Peyer's patch (tissue), 4 donors: ENCODE measurements at regions not wholly inside any gene's neighbourhood (a gene's known extent, or its start where the extent isn't known, plus 50 kb on each side); places are given as distances from the start of the nearest gene placed in this dataset.

Experiments used
- DNase-seq, 3 donors: peaks; one replicate each; pipeline ENCODE4 v3.0.0-alpha.2; 2017 to 2019
- H3K27ac ChIP-seq, 4 donors: fragments of 200-600 bp; sonication (generic); one replicate each; pipeline ENCODE4 v1.5.1; 2016 to 2019
- H3K27me3 ChIP-seq, 2 donors: fragments of 200-600 bp; sonication (generic); one replicate each; pipeline ENCODE4 v1.5.1; 2019
- H3K36me3 ChIP-seq, 3 donors: fragments of 200-600 bp; sonication (generic); one replicate each; pipeline ENCODE4 v1.5.1; 2016 to 2019
- H3K4me1 ChIP-seq, 4 donors: fragments of 200-600 bp; sonication (generic); one replicate each; pipeline ENCODE4 v1.5.1; 2016 to 2019
- H3K4me3 ChIP-seq, 4 donors: fragments of 200-600 bp; sonication (generic); 1 replicate in 3 of 4; 2 replicates in 1 of 4; pipeline ENCODE4 v1.5.1; 2016 to 2019; ENCODE audit warnings: mild to moderate bottlenecking in 1 of 4
- H3K9me3 ChIP-seq, 4 donors: fragments of 200-600 bp; sonication (generic); one replicate each; pipeline ENCODE4 v1.5.1; 2016 to 2019; ENCODE audit warnings: mild to moderate bottlenecking in 1 of 4
- CTCF ChIP-seq, 6 experiments: fragments of 450-650 bp in 4 of 6; fragments of 200-600 bp in 2 of 6; sonication (generic) in 1 of 6; IDR thresholded peaks; one replicate each; pipeline ENCODE4 v1.5.1; 2017 to 2019; ENCODE audit warnings: antibody characterized with exemption in 6 of 6, mild to moderate bottlenecking in 3 of 6, moderate library complexity in 1 of 6
- POLR2A ChIP-seq, 2 donors: fragments of 450-650 bp; IDR thresholded peaks; one replicate each; pipeline ENCODE4 v1.5.1; 2017; ENCODE audit warnings: antibody characterized with exemption in 2 of 2, mild to moderate bottlenecking in 2 of 2, moderate library complexity in 2 of 2

- Histone ChIP-seq H3K36me3 (no peaks in the 10 kb centered on the region), H3K4me3 (no peak overlapping the region), H3K9me3 (peaks cover 0 to 4% (median 0%) of the 10 kb centered on the region in 4 donors), H3K27ac (no peak overlapping the region), H3K27me3 (no peaks in the 10 kb centered on the region), H3K4me1 (no peaks in the 10 kb centered on the region)
- TF ChIP-seq CTCF (IDR thresholded peaks at IDR 0.05) (no peak), POLR2A (IDR thresholded peaks at IDR 0.05) (no peak)
- peak in 1 of 3 donors; percentile 39 for DNase-seq
Measured at GRCh38 chr22:47444746-47445065, 682.3 kb downstream of the TBC1D22A start.

- Histone ChIP-seq H3K9me3 (peaks cover 0 to 4% (median 0%) of the 10 kb centered on the region in 4 donors), H3K36me3 (no peaks in the 10 kb centered on the region), H3K27me3 (no peaks in the 10 kb centered on the region), H3K27ac (no peak overlapping the region), H3K4me1 (no peaks in the 10 kb centered on the region), H3K4me3 (no peak overlapping the region)
- peak in 1 of 3 donors; percentile 13 for DNase-seq
- TF ChIP-seq POLR2A (IDR thresholded peaks at IDR 0.05) (no peak), CTCF (IDR thresholded peaks at IDR 0.05) (no peak)
Measured at GRCh38 chr22:47443836-47444745, 681.6 kb downstream of the TBC1D22A start.

GRCh38 chr22:47442821-47443220 is 680.4 kb downstream of the TBC1D22A start:
- H3K36me3 ChIP-seq: no peaks in the 10 kb centered on the region
- H3K27me3 ChIP-seq: no peaks in the 10 kb centered on the region
- H3K4me3 ChIP-seq: no peak overlapping the region
- no peak overlapping the region for H3K27ac ChIP-seq
- no peaks in the 10 kb centered on the region for H3K4me1 ChIP-seq
- no peak for TF ChIP-seq CTCF (IDR thresholded peaks at IDR 0.05)
- TF ChIP-seq POLR2A (IDR thresholded peaks at IDR 0.05): no peak
- H3K9me3 ChIP-seq: peaks cover 0 to 4% (median 0%) of the 10 kb centered on the region in 4 donors
- DNase-seq: no peak

GRCh38 chr22:47439643-47440265 is 677.3 kb downstream of the TBC1D22A start:
- H3K4me3 ChIP-seq: no peak overlapping the region
- H3K9me3 ChIP-seq: peaks cover 0 to 4% (median 0%) of the 10 kb centered on the region in 4 donors
- no peak overlapping the region for H3K27ac ChIP-seq
- TF ChIP-seq POLR2A (IDR thresholded peaks at IDR 0.05) (no peak), CTCF (IDR thresholded peaks at IDR 0.05) (no peak)
- no peaks in the 10 kb centered on the region for H3K27me3 ChIP-seq
- H3K4me1 ChIP-seq: no peaks in the 10 kb centered on the region
- H3K36me3 ChIP-seq: no peaks in the 10 kb centered on the region
- no peak for DNase-seq

GRCh38 chr22:47437636-47438035 is 675.2 kb downstream of the TBC1D22A start:
- H3K9me3 ChIP-seq: peaks cover 0 to 4% (median 0%) of the 10 kb centered on the region in 4 donors
- no peak overlapping the region for H3K4me3 ChIP-seq
- no peaks in the 10 kb centered on the region for H3K4me1 ChIP-seq
- no peak for DNase-seq
- no peak for TF ChIP-seq CTCF (IDR thresholded peaks at IDR 0.05)
- no peak for TF ChIP-seq POLR2A (IDR thresholded peaks at IDR 0.05)
- H3K36me3 ChIP-seq: no peaks in the 10 kb centered on the region
- H3K27me3 ChIP-seq: no peaks in the 10 kb centered on the region
- no peak overlapping the region for H3K27ac ChIP-seq
